Upper lobe of left lung (tissue), 6 donors: ENCODE measurements at regions not wholly inside any gene's neighbourhood (a gene's known extent, or its start where the extent isn't known, plus 50 kb on each side); places are given as distances from the start of the nearest gene placed in this dataset.

ENCODE experiments used
- ATAC-seq, 2 donors: fragments of 200-7000 bp; cut with Tn5 transposase; one replicate each; pipeline ENCODE4 v1.9.1; 2022; ENCODE audit warnings: mild to moderate bottlenecking in 2 of 2, moderate library complexity in 2 of 2; ENCODE audit not compliant: low FRiP score in 2 of 2
- DNase-seq, 2 donors: peaks; one replicate each; pipeline ENCODE4 v3.0.0-alpha.2; 2019 to 2020
- H3K27ac ChIP-seq, 4 donors: fragments of 200-600 bp; sonication (generic); one replicate each; pipeline ENCODE4 v1.5.1; 2016 to 2019
- H3K27me3 ChIP-seq, 4 donors: fragments of 200-600 bp; sonication (generic); one replicate each; pipeline ENCODE4 v1.5.1; 2017 to 2019
- H3K36me3 ChIP-seq, 4 donors: fragments of 200-600 bp; sonication (generic); one replicate each; pipeline ENCODE4 v1.5.1; 2016 to 2019
- H3K4me1 ChIP-seq, 4 donors: fragments of 200-600 bp; sonication (generic); one replicate each; pipeline ENCODE4 v1.5.1; 2018 to 2019
- H3K4me3 ChIP-seq, 4 donors: fragments of 200-600 bp; sonication (generic); one replicate each; pipeline ENCODE4 v1.5.1; 2017 to 2019; ENCODE audit warnings: mild to moderate bottlenecking in 2 of 4, moderate library complexity in 1 of 4
- H3K9me3 ChIP-seq, 4 donors: fragments of 200-600 bp; sonication (generic); one replicate each; pipeline ENCODE4 v1.5.1; 2018 to 2019
- CTCF ChIP-seq, 6 experiments: fragments of 450-650 bp in 4 of 6; fragments of 200-600 bp in 2 of 6; sonication (generic) in 2 of 6; IDR thresholded peaks; one replicate each; pipeline ENCODE4 v1.5.1; 2016 to 2019; ENCODE audit warnings: antibody characterized with exemption in 6 of 6
- EP300 ChIP-seq, 4 donors: sonication (generic); formaldehyde crosslinking; IDR thresholded peaks; one replicate each; pipeline ENCODE4 v1.5.1; 2017; ENCODE audit warnings: antibody characterized with exemption in 4 of 4, control low read depth in 2 of 4
- POLR2A ChIP-seq, 4 donors: fragments of 450-650 bp; IDR thresholded peaks; one replicate each; pipeline ENCODE4 v1.5.1; 2016 to 2017; ENCODE audit warnings: antibody characterized with exemption in 4 of 4, mild to moderate bottlenecking in 2 of 4
- POLR2AphosphoS5 ChIP-seq, 2 donors: sonication (generic); formaldehyde crosslinking; IDR thresholded peaks; one replicate each; pipeline ENCODE4 v1.5.1; 2017; ENCODE audit warnings: antibody characterized with exemption in 2 of 2
- WGBS, 2 donors: methylation state at CpG; one replicate each; pipeline ENCODE4 v1.1.5; 2017 to 2018; 5-methylcytosine and 5-hydroxymethylcytosine counted together
- donor health status: DM: no; HTN: no; CAD: no; lungs with moderate emphysema.
- donor health status: DM: no; HTN: yes; CAD: no; lungs with severe emphysema.

DNA sequence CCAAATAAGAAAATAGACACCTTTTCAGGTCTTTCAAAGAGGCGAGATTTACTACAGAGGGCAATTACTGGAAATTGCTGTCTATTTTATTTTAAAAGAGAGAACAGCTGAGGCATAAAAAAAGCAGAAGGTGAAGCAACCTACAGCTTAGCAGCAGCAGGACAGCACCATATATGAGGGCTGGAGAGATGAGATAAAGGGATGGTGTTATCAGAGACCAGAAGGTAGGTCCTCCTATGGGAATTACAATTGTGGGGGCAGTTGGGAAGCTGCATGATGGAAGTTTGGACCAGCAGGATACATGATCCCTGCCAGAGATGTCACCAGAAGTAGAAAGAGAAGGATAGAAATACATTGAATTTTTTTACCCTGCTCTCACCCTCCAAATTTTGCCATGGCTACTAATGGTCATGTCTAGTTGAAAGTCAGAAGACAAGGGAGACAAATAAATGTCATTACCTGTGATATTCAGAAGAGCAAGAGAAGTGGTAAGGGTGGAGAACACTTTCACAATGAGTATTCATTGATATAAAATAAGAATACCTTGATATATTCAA is 77.2 kb upstream of the CALCR start:
- no peaks in the 10 kb centered on the region for H3K4me1 ChIP-seq
- ATAC-seq, result no peak
- no peak for TF ChIP-seq CTCF (IDR thresholded peaks at IDR 0.05)
- TF ChIP-seq POLR2A (IDR thresholded peaks at IDR 0.05), result no peak
- no peak for TF ChIP-seq EP300 (IDR thresholded peaks at IDR 0.05)
- no peak for TF ChIP-seq POLR2AphosphoS5 (IDR thresholded peaks at IDR 0.05)
- no peak overlapping the region for H3K27ac ChIP-seq
- 78 to 94% methylated on average over 1 of the region's 1 CpG for WGBS, 2 donors
- no peak overlapping the region for H3K4me3 ChIP-seq
- no peaks in the 10 kb centered on the region for H3K9me3 ChIP-seq
- no peak for DNase-seq
- H3K36me3 ChIP-seq, result no peaks in the 10 kb centered on the region
- no peaks in the 10 kb centered on the region for H3K27me3 ChIP-seq

GRCh38 chr7:93646538-93646937 is 72.0 kb upstream of the CALCR start:
- Histone ChIP-seq H3K9me3 (no peaks in the 10 kb centered on the region), H3K4me3 (no peak overlapping the region), H3K27ac (no peak overlapping the region), H3K36me3 (no peaks in the 10 kb centered on the region), H3K27me3 (no peaks in the 10 kb centered on the region), H3K4me1 (no peaks in the 10 kb centered on the region)
- ATAC-seq (no peak), DNase-seq (no peak)
- WGBS, 2 donors, result 96 to 100% methylated on average over 1 of the region's 1 CpG
- no peak for TF ChIP-seq POLR2AphosphoS5 (IDR thresholded peaks at IDR 0.05)
- TF ChIP-seq CTCF (IDR thresholded peaks at IDR 0.05), result no peak
- TF ChIP-seq POLR2A (IDR thresholded peaks at IDR 0.05), result no peak

DNA sequence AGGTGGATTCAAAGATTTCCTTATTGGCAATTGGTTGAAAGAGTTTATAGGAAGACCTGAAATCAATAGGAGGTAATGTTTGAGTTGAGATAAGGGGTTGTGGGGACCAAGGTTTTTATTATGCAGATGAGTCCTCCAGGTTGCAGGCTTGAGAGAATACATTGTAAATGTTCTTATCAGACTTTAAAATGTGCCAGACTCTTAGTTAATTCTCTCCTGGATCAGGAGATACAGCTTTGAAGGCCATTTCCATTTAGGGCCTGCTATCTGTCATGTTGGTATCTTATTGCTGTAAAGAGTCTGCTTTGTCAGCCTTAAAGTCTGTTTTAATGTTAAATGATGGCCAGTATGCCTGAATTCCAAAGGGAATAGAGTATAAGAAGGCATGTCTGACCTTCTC is 61.8 kb upstream of the CALCR start:
- ATAC-seq (no peak), DNase-seq (no peak)
- Histone ChIP-seq H3K36me3 (no peaks in the 10 kb centered on the region), H3K27me3 (no peaks in the 10 kb centered on the region), H3K4me1 (no peaks in the 10 kb centered on the region), H3K27ac (no peak overlapping the region), H3K9me3 (no peaks in the 10 kb centered on the region), H3K4me3 (no peak overlapping the region)
- no peak for TF ChIP-seq CTCF (IDR thresholded peaks at IDR 0.05)
- TF ChIP-seq POLR2A (IDR thresholded peaks at IDR 0.05), result no peak
- TF ChIP-seq POLR2AphosphoS5 (IDR thresholded peaks at IDR 0.05), result no peak
- no peak for TF ChIP-seq EP300 (IDR thresholded peaks at IDR 0.05)

GRCh38 chr7:93632371-93632770 is 57.8 kb upstream of the CALCR start:
- DNase-seq (no peak), ATAC-seq (no peak)
- H3K9me3 ChIP-seq, result no peaks in the 10 kb centered on the region
- H3K4me3 ChIP-seq, result no peak overlapping the region
- H3K36me3 ChIP-seq, result no peaks in the 10 kb centered on the region
- no peaks in the 10 kb centered on the region for H3K27me3 ChIP-seq
- TF ChIP-seq POLR2AphosphoS5 (IDR thresholded peaks at IDR 0.05) (no peak), EP300 (IDR thresholded peaks at IDR 0.05) (no peak), CTCF (IDR thresholded peaks at IDR 0.05) (no peak), POLR2A (IDR thresholded peaks at IDR 0.05) (no peak)
- H3K27ac ChIP-seq, result no peak overlapping the region
- no peaks in the 10 kb centered on the region for H3K4me1 ChIP-seq
- 66 to 89% methylated on average over 1 of the region's 1 CpG for WGBS, 2 donors

DNA sequence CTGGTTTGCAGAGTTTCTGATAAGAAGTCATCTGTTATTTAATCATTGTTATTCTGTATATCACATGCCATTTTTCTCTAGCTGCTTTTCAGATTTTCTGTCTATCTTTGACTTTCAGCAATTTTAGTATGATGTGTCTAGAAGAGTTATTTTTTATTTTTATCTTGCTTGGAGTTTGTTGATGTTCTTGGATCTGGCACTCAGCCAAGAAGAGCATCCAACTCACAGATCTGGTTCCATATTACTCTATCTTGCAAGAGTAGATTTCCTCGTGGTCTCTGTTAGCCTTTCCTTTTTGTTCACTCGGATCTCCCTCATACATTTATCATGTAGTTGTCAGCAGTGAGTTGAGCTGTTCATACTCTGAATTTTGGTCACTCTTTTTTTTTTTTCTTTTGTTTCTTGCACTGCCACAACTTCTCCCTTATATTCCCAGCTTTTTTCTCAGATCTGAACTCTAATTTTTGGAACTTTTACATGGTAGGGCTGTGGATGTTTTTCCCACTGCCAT is 54.8 kb upstream of the CALCR start:
- Histone ChIP-seq H3K36me3 (no peaks in the 10 kb centered on the region), H3K27ac (no peak overlapping the region), H3K4me3 (no peak overlapping the region), H3K4me1 (no peaks in the 10 kb centered on the region), H3K9me3 (no peaks in the 10 kb centered on the region), H3K27me3 (no peaks in the 10 kb centered on the region)
- 37 to 40% methylated on average over 2 of the region's 2 CpGs for WGBS, 2 donors
- TF ChIP-seq EP300 (IDR thresholded peaks at IDR 0.05), result no peak
- TF ChIP-seq POLR2AphosphoS5 (IDR thresholded peaks at IDR 0.05), result no peak
- TF ChIP-seq POLR2A (IDR thresholded peaks at IDR 0.05), result no peak
- ATAC-seq (no peak), DNase-seq (no peak)
